Panc1 (cell line): ENCODE measurements at regions not wholly inside any gene's neighbourhood (a gene's known extent, or its start where the extent isn't known, plus 50 kb on each side); places are given as distances from the start of the nearest gene placed in this dataset.

Experiments used
- ATAC-seq: fragments of 200-7000 bp; cut with Tn5 transposase; 2 replicates; pipeline ENCODE4 v1.9.1; 2020; ENCODE audit warnings: mild to moderate bottlenecking, moderate library complexity
- BruUV-seq: library from RNA; stranded (reverse); fragments of 400-500 nt; replicated peaks from 2 replicates; lab custom pipeline; 2021; lab: Mats Ljungman, UMichigan
- CTCF ChIA-PET: fragments of 300-600 bp; sonication (Branson Sonifier 250); formaldehyde crosslinking; loops from one replicate; lab custom pipeline; 2022; ENCODE audit warnings: antibody characterized with exemption; lab: Charles Lee
- POLR2A ChIA-PET: fragments of 300-600 bp; sonication (Branson Sonifier 250); formaldehyde crosslinking; loops from one replicate; lab custom pipeline; 2022; ENCODE audit warnings: antibody characterized with exemption; lab: Charles Lee
- DNase-seq: peaks from one replicate; pipeline ENCODE4 v3.0.0-alpha.2; 2010; ENCODE audit warnings: low read depth, low spot score
- H3K27ac ChIP-seq: 2 replicates; pipeline ENCODE4 v1.5.1; 2011; ENCODE audit warnings: mild to moderate bottlenecking, low read length, inconsistent platforms
- H3K27me3 ChIP-seq: fragments of 200-500 bp; sonication (Bioruptor generic); 2 replicates; pipeline ENCODE4 v1.6.0; 2014; ENCODE audit warnings: low read length, inconsistent platforms; ENCODE audit not compliant: control insufficient read depth, insufficient read depth
- H3K36me3 ChIP-seq: fragments of 200-500 bp; sonication (Bioruptor generic); 2 replicates; pipeline ENCODE4 v1.5.1; 2014; ENCODE audit warnings: inconsistent platforms, mild to moderate bottlenecking, low read length, moderate library complexity; ENCODE audit not compliant: control insufficient read depth, insufficient read depth
- H3K4me1 ChIP-seq: 2 replicates; pipeline ENCODE4 v1.5.1; 2011; ENCODE audit warnings: inconsistent platforms, mild to moderate bottlenecking, low read length, moderate library complexity; ENCODE audit not compliant: control insufficient read depth, insufficient read depth
- H3K4me3 ChIP-seq, 2 experiments: 2 replicates each; pipeline ENCODE4 v1.5.1; 2011 to 2012; ENCODE audit warnings: low read depth in 2 of 2, low read length in 2 of 2, mild to moderate bottlenecking in 2 of 2, inconsistent platforms in 1 of 2, moderate library complexity in 1 of 2
- H3K9me3 ChIP-seq: fragments of 200-500 bp; sonication (Bioruptor generic); 2 replicates; pipeline ENCODE4 v1.5.1; 2014; ENCODE audit warnings: low read depth, mild to moderate bottlenecking, inconsistent platforms, low read length, moderate library complexity; ENCODE audit not compliant: control insufficient read depth, insufficient read depth
- POLR2AphosphoS5 ChIP-seq: IDR thresholded peaks from 2 replicates; pipeline ENCODE4 v1.6.1; 2012; ENCODE audit warnings: mild to moderate bottlenecking, low read depth, low read length, moderate library complexity
- SIN3A ChIP-seq: IDR thresholded peaks from 2 replicates; pipeline ENCODE4 v1.6.1; 2012; ENCODE audit warnings: low read depth, mild to moderate bottlenecking, low read length, moderate library complexity, borderline replicate concordance; ENCODE audit not compliant: insufficient read depth
- TCF7L2 ChIP-seq: IDR thresholded peaks from 2 replicates; pipeline ENCODE4 v1.6.1; 2011; ENCODE audit warnings: mild to moderate bottlenecking, low read depth, low read length, inconsistent platforms
- in situ Hi-C: cut with HindIII; loops from 2 replicates; pipeline ENCODE4 v1.10.0; 2016; ENCODE audit warnings: low sequenced_read_pairs, low pct_unique_long_range_greater_than_20kb
- intact Hi-C: fragments of 100-400 bp; cut with micrococcal nuclease; formaldehyde crosslinking; loops from one replicate; pipeline ENCODE4 v1.10.0; 2022; ENCODE audit not compliant: unreplicated experiment
- TF ChIP-seq, protein P1 (sequence below), 2 experiments: IDR thresholded peaks; 2 replicates each; pipeline ENCODE4 v1.6.1; 2011 to 2012; ENCODE audit warnings: low read depth in 2 of 2, control low read depth in 1 of 2, low read length in 1 of 2, mild to moderate bottlenecking in 1 of 2, moderate library complexity in 1 of 2; ENCODE audit not compliant: insufficient read depth in 1 of 2
- TF ChIP-seq, protein P2 (sequence below): fragments of 450-650 bp; IDR thresholded peaks from 2 replicates; pipeline ENCODE4 v1.5.1; 2017; ENCODE audit warnings: mild to moderate bottlenecking

DNA sequence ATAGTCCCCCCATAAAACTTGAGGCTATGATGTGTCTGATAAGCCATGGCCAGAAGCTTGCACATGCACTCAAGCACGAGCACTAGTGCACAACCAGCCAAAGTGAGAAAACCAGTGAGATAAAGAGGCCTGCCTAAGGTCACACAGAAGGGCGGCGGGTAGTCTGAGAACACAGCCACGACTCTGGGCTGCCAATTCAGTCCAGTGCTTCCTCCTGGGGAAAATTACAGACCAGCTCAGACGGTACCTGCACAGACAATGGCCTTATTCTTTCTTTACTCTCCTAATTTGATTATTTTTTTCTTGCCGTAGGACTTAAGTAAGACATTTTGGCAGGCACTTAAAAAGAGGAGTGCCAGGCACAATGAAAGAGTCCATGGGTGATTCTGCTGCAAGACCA lies 533.2 kb upstream of the FAT1 start:
- CTCF ChIA-PET: no interaction called here
- intact Hi-C loops (no loop called here), in situ Hi-C loops (no loop called here)
- TF ChIP-seq TCF7L2 (no peak), POLR2AphosphoS5 (no peak), SIN3A (no peak)
- TF ChIP-seq, protein P1, sequence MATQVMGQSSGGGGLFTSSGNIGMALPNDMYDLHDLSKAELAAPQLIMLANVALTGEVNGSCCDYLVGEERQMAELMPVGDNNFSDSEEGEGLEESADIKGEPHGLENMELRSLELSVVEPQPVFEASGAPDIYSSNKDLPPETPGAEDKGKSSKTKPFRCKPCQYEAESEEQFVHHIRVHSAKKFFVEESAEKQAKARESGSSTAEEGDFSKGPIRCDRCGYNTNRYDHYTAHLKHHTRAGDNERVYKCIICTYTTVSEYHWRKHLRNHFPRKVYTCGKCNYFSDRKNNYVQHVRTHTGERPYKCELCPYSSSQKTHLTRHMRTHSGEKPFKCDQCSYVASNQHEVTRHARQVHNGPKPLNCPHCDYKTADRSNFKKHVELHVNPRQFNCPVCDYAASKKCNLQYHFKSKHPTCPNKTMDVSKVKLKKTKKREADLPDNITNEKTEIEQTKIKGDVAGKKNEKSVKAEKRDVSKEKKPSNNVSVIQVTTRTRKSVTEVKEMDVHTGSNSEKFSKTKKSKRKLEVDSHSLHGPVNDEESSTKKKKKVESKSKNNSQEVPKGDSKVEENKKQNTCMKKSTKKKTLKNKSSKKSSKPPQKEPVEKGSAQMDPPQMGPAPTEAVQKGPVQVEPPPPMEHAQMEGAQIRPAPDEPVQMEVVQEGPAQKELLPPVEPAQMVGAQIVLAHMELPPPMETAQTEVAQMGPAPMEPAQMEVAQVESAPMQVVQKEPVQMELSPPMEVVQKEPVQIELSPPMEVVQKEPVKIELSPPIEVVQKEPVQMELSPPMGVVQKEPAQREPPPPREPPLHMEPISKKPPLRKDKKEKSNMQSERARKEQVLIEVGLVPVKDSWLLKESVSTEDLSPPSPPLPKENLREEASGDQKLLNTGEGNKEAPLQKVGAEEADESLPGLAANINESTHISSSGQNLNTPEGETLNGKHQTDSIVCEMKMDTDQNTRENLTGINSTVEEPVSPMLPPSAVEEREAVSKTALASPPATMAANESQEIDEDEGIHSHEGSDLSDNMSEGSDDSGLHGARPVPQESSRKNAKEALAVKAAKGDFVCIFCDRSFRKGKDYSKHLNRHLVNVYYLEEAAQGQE (IDR thresholded peaks at IDR 0.05; ENCODE audit: insufficient read depth in 1 of 2, low read depth in 2 of 2, low read length in 1 of 2): no peak
- TF ChIP-seq, protein P2, sequence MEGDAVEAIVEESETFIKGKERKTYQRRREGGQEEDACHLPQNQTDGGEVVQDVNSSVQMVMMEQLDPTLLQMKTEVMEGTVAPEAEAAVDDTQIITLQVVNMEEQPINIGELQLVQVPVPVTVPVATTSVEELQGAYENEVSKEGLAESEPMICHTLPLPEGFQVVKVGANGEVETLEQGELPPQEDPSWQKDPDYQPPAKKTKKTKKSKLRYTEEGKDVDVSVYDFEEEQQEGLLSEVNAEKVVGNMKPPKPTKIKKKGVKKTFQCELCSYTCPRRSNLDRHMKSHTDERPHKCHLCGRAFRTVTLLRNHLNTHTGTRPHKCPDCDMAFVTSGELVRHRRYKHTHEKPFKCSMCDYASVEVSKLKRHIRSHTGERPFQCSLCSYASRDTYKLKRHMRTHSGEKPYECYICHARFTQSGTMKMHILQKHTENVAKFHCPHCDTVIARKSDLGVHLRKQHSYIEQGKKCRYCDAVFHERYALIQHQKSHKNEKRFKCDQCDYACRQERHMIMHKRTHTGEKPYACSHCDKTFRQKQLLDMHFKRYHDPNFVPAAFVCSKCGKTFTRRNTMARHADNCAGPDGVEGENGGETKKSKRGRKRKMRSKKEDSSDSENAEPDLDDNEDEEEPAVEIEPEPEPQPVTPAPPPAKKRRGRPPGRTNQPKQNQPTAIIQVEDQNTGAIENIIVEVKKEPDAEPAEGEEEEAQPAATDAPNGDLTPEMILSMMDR: no peak
- no peak overlapping the region for H3K27ac ChIP-seq
- no peaks in the 10 kb centered on the region for H3K27me3 ChIP-seq
- no TSS peak for BruUV-seq
- DNase-seq: no peak
- H3K36me3 ChIP-seq: no peaks in the 10 kb centered on the region
- no peaks in the 10 kb centered on the region for H3K4me1 ChIP-seq
- H3K4me3 ChIP-seq: no peak overlapping the region
- POLR2A ChIA-PET: no interaction called here
- ATAC-seq: no peak
- H3K9me3 ChIP-seq: no peaks in the 10 kb centered on the region

DNA sequence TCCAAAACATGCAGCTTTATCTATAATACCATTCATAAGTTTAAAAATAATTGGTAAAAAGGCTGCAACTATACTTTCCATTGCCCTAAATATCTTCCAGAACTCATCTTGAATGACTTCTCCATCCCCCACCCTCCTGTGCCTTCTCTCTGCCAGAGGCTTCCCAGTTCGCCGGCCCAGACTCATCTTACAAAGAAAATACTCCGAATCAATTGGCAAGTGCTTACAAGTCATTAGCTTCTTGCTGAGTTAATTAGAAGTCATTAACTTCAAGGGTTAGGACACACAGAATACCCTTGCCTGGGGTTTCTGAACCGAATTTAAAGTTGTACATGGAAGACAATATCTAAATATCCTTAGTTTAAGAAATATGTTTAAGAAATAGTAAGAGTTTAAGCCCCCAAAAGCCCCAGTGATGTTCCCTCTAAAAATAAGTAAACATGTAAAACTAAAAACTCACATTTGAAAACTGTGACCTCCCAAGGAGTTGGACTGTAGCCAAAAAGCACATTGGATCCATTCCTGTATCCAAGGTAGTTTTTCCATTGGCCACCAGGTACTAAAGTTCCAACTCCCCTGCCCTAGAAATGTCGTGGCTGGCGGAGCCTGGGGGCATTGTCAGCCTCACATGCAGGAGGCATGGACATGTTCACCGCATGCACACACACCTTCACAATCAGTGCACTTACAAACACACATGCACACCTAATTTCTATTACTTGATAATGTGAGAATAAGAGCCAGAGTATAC lies 535.2 kb upstream of the FAT1 start:
- POLR2A ChIA-PET: no interaction called here
- ATAC-seq (no peak), DNase-seq (no peak)
- H3K4me1 ChIP-seq: no peaks in the 10 kb centered on the region
- no peaks in the 10 kb centered on the region for H3K36me3 ChIP-seq
- CTCF ChIA-PET: no interaction called here
- intact Hi-C loops (no loop called here), in situ Hi-C loops (no loop called here)
- TF ChIP-seq TCF7L2 (no peak), SIN3A (no peak), POLR2AphosphoS5 (no peak)
- TF ChIP-seq, protein P1 (IDR thresholded peaks at IDR 0.05; ENCODE audit: insufficient read depth in 1 of 2, low read depth in 2 of 2, low read length in 1 of 2): no peak
- TF ChIP-seq, protein P2: no peak
- H3K27ac ChIP-seq: no peak overlapping the region
- no peaks in the 10 kb centered on the region for H3K27me3 ChIP-seq
- H3K4me3 ChIP-seq: no peak overlapping the region
- no peaks in the 10 kb centered on the region for H3K9me3 ChIP-seq
- no TSS peak for BruUV-seq
